8988T (cell line): ENCODE measurements at regions not wholly inside any gene's neighbourhood (a gene's known extent, or its start where the extent isn't known, plus 50 kb on each side); places are given as distances from the start of the nearest gene placed in this dataset.
"Not testable (repeated sequence)": the region's sequence is repeated elsewhere in the genome, so short reads cannot be mapped to it uniquely, and the experiment has no call there.

Source experiments
- DNase-seq: peaks from one replicate; pipeline ENCODE4 v3.0.0; 2011

- no peak for DNase-seq
Observed at GRCh38 chr21:31449921-31450535, 106.0 kb upstream of the TIAM1 start.

DNA sequence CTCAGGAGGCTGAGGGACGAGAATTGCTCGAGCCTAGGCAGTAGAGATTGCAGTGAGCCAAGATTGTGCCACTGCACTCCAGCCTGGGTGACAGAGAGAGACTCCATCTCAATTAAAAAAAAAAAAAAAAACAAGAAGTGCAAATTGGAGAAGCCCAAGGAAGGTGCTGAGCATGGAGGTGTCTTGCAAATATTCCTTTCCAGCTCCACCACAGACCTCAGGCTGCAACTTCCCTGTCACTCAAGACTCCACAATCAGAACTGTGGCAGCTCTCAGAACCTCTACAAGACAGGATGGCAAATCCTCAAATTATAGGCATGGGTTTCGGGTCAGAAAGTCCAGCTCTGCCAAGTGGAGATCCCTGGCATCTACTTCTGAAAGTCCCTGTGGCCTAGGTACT lies 104.4 kb upstream of the TIAM1 start:
- no peak for DNase-seq

GRCh38 chr21:31447505-31447904 lies 103.4 kb upstream of the TIAM1 start:
- no peak for DNase-seq

GRCh38 chr21:31446226-31446855 lies 102.3 kb upstream of the TIAM1 start:
- no peak for DNase-seq

- DNase-seq, result no peak
Observed at GRCh38 chr21:31445137-31445536, 101.1 kb upstream of the TIAM1 start.

DNA sequence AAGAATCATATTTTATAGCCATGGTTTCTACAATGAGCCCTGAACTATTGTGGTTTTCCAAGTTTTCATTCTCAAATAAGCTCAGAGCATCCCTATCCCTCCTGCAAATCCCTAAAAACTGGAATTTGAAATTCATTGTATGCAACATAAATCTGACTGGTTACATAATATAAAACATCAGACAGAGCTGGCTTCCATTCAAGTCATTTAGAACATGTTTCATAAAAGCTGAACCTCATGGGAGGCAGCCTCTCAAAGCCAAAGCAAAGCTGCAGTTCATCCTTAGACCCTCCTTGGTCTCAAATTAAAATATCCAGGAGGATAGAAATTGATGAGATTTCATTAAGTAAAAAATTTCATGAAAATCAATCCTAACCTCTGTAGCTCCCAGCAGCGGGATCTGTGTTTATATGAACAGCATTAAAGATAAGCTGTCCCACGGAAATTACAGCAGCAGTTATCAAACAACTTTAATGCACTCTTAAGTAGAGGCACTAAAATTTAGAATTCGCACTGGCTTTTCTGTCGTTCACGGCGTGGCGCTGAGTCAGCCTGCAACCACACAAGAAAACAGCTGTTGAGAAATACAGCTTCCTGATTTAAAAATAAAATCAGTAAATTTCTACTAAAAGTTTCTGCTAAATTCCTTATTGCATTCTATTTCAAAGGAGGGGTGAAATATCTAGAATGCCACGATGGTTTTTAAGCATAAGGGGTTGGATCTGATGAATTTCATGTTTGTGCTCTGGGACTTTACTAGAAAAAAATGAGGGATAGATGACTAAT lies 99.9 kb upstream of the TIAM1 start:
- no peak for DNase-seq

DNA sequence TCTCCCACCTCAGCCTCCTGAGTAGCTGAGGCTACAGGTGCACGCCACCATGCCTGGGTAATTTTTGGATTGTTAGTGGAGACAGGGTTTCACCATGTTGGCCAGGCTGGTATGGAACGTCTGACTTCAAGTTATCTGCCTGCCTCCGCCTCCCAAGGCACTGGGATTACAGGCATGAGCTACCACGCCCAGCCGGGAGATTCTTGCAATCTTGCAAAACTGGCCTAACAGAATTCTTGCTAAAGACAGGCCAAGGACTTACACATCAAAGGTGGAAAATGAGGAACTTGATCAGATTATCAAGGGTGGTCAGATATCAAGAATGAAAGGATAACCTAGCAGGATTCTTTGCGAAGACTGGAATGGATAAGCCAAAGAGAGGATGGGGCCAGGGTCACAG lies 98.3 kb upstream of the TIAM1 start:
- no peak for DNase-seq

GRCh38 chr21:31429506-31429905 lies 85.4 kb upstream of the TIAM1 start:
- no peak for DNase-seq

GRCh38 chr21:31426235-31426797 lies 82.3 kb upstream of the TIAM1 start:
- no peak for DNase-seq

- no peak for DNase-seq
Observed at GRCh38 chr21:31425138-31425537, 81.1 kb upstream of the TIAM1 start.

DNA sequence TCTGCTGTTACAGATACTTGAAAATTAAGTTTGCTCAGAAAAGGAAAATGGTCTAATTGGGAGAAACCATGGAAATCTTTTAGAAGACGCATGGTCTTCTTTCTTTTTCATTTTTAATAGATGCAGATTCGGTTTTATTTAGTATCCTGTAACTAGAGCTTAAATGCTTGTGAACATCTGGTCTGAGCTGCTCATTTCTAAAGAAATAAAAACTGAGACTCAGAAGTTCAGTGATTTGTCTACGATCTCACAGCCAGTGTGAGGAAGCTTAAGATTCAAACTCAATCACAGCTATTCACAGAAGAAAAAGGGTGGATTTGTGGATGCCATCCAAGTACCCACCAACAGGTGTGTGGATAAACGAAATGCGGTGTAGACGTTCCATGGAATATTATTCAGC lies 80.0 kb upstream of the TIAM1 start:
- DNase-seq, result no peak

GRCh38 chr21:31420988-31421387 lies 76.9 kb upstream of the TIAM1 start:
- DNase-seq, result no peak

DNA sequence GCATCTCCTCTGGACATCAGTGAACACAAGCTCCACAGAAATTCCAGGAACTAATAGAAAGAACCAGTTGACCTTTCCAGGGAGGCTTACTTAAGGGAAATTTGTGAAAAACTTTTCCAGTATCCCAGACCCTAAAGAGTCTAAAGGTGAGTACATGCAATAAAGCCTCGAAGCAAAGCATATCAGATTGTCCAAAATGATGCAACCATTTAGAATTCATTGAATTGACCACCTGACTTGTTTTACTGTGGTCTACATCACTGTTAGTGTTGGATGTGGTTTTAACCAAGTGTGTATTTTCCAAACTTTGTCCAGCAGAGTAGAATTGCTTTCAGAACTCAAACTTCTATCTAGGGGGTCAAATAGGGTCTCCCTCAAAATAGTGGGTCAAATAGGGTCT lies 76.3 kb upstream of the TIAM1 start:
- no peak for DNase-seq

DNA sequence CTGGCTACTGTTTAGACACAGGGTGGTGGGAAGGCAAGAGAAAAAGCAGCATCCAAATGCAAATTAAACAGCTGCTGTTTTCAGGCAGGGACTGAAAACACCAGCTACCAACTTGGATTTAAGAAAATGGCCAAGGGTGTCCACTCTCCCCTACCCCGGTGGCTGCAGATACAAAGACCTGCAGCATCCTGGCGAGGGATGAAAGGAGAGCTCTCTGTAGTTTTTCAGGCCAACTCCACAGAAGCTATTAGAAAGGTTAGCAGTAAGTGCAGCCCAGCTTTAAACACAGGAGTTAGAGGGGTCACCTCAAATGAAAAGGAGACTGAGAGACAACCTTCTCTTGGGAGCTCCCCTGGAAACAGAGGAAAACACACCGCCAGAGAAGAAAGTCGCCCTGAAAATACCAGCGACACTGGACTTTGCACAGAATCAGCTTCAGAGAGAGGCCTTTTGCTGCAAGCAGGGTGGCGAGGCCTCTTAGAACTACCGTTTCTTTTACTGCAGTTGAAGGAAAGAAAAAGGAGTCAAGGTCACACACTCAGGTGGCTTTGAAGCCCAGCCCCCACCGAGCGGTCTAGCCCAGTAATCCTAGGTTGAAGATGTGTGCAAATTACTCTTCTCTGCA lies 74.4 kb upstream of the TIAM1 start:
- no peak for DNase-seq

GRCh38 chr21:31417214-31417613 lies 73.2 kb upstream of the TIAM1 start:
- DNase-seq, result not testable (repeated sequence)

GRCh38 chr21:31416465-31416864 lies 72.4 kb upstream of the TIAM1 start:
- no peak for DNase-seq

- DNase-seq, result no peak
Observed at GRCh38 chr21:31414263-31415000, 70.4 kb upstream of the TIAM1 start.

DNA sequence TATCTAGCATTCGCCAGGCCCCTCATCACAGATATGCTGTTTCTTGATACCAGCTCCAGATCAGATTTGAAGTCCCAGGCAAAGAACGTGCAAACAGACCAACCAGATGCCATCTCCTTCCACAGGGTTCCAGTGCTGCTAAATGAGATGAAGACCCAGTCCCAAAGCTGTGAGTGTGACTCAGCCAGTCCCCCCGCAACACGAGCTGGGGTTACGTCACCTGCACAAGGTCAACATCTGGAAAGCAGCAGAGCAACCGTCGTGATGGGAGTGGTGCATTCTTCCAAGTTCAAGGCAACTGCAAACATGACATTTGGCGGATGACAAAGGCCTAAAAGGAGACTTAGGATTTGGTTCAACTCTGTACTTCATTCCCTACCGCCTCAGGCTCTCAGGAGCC lies 69.6 kb upstream of the TIAM1 start:
- DNase-seq, result no peak

DNA sequence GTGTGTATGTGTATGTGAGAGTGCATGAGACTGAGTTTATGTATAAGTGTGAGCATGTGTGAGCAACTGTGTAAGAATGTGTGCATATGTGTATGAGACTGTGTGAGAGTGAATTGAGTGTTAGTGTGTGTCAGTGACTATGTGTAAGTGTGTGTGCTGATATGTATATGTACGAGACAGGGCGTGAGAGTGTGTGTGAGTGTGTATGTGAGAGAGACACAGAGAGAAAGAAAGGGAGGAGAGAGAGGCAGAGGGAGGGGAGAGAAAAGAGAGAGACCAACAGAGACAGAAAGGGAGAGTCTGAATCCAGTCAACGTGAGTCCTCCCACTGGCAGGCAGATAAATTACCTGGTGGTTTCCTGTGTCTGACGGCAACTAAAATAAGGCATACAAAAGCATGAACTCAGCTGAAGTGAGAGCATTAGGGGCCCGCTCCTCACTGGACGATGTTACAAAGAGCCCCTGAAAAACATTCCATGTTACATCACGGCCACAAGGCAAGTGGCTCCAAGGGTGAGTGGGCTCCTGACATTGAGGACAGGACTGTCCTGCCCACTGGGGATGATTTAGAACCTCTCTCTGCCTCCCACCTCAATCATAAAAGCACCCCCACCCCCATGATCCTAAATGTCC lies 66.6 kb upstream of the TIAM1 start:
- DNase-seq, result no peak

GRCh38 chr21:31409831-31410487 lies 65.9 kb upstream of the TIAM1 start:
- no peak for DNase-seq

GRCh38 chr21:31408301-31409088 lies 64.4 kb upstream of the TIAM1 start:
- no peak for DNase-seq
